Liver (tissue), 3 donors: ENCODE measurements at regions not wholly inside any gene's neighbourhood (a gene's known extent, or its start where the extent isn't known, plus 50 kb on each side); places are given as distances from the start of the nearest gene placed in this dataset.

Experiments used
- CTCF ChIP-seq: fragments of 150-350 bp; IDR thresholded peaks from 2 replicates; pipeline ENCODE4 v1.5.1; 2017; ENCODE audit warnings: improper control_type of control experiment, low read depth, low read length; ENCODE audit not compliant: missing input control
- EGR1 ChIP-seq, 2 donors: IDR thresholded peaks; 2 replicates each; pipeline ENCODE4 v1.6.1; 2016 to 2018; ENCODE audit warnings: antibody characterized with exemption in 2 of 2, low read depth in 2 of 2
- NR2F2 ChIP-seq: IDR thresholded peaks from 2 replicates; pipeline ENCODE4 v1.6.1; 2016; ENCODE audit warnings: antibody characterized with exemption
- RAD21 ChIP-seq, 2 donors: IDR thresholded peaks; 2 replicates each; pipeline ENCODE4 v1.6.1; 2016; ENCODE audit warnings: antibody characterized with exemption in 2 of 2, mild to moderate bottlenecking in 2 of 2
- REST ChIP-seq: IDR thresholded peaks from 2 replicates; pipeline ENCODE4 v1.6.1; 2016; ENCODE audit warnings: antibody characterized with exemption, mild to moderate bottlenecking
- SP1 ChIP-seq: IDR thresholded peaks from 2 replicates; pipeline ENCODE4 v1.6.1; 2018; ENCODE audit warnings: antibody characterized with exemption, mild to moderate bottlenecking
- ZBTB33 ChIP-seq: IDR thresholded peaks from 2 replicates; pipeline ENCODE4 v1.6.1; 2016; ENCODE audit warnings: antibody characterized with exemption
- donor health status: healthy.
- donor health status: healthy.

- TF ChIP-seq CTCF (no peak), REST (no peak), EGR1 (IDR thresholded peaks at IDR 0.05; ENCODE audit: low read depth in 2 of 2) (no peak), SP1 (no peak), ZBTB33 (no peak), RAD21 (IDR thresholded peaks at IDR 0.05) (no peak), NR2F2 (no peak)
These were observed 398.3 kb upstream of the NPVF start for GRCh38 chr7:25626451-25627131.
